GM12873 (cell line): ENCODE measurements at regions not wholly inside any gene's neighbourhood (a gene's known extent, or its start where the extent isn't known, plus 50 kb on each side); places are given as distances from the start of the nearest gene placed in this dataset.

ENCODE experiments used
- CTCF ChIP-seq: IDR thresholded peaks from 2 replicates; pipeline ENCODE4 v1.5.1; 2012; ENCODE audit warnings: low read depth, mild to moderate bottlenecking, moderate library complexity, low read length, control low read depth; ENCODE audit not compliant: insufficient read depth; ENCODE audit errors: missing control alignments

- no peak for TF ChIP-seq CTCF
Measured at GRCh38 chr1:38560457-38560856, 299.1 kb downstream of the RRAGC start.

GRCh38 chr1:38559446-38560165, 300.0 kb downstream of the RRAGC start:
- TF ChIP-seq CTCF: no peak

- TF ChIP-seq CTCF: no peak
Measured at GRCh38 chr1:38558500-38559445, 300.8 kb downstream of the RRAGC start.

GRCh38 chr1:38558055-38558454, 301.5 kb downstream of the RRAGC start:
- no peak for TF ChIP-seq CTCF

- no peak for TF ChIP-seq CTCF
Measured at GRCh38 chr1:38555594-38555993, 304.0 kb downstream of the RRAGC start.

GRCh38 chr1:38555130-38555529, 304.4 kb downstream of the RRAGC start:
- no peak for TF ChIP-seq CTCF
